Fibroblast of lung (primary cell): ENCODE measurements at regions not wholly inside any gene's neighbourhood (a gene's known extent, or its start where the extent isn't known, plus 50 kb on each side); places are given as distances from the start of the nearest gene placed in this dataset.

ENCODE experiments used
- DNase-seq, 2 donors: peaks; one replicate each; pipeline versions ENCODE4 v3.0.0 to v3.0.0-alpha.2; 2010; ENCODE audit warnings: low read depth in 2 of 2
- H2AFZ ChIP-seq: 2 replicates; pipeline ENCODE4 v1.5.1; 2012; ENCODE audit warnings: low read length, control low read depth, inconsistent platforms
- H3K27ac ChIP-seq: 2 replicates; pipeline ENCODE4 v1.5.1; 2011; ENCODE audit warnings: low read length, control low read depth; ENCODE audit not compliant: insufficient read depth
- H3K27me3 ChIP-seq: 2 replicates; pipeline ENCODE4 v1.5.1; 2011; ENCODE audit warnings: mild to moderate bottlenecking, low read length; ENCODE audit not compliant: control insufficient read depth, insufficient read depth
- H3K36me3 ChIP-seq: 2 replicates; pipeline ENCODE4 v1.5.1; 2011; ENCODE audit warnings: low read length; ENCODE audit not compliant: control insufficient read depth, insufficient read depth
- H3K4me1 ChIP-seq: 2 replicates; pipeline ENCODE4 v1.5.1; 2011; ENCODE audit warnings: low read length; ENCODE audit not compliant: control insufficient read depth, insufficient read depth; ENCODE audit errors: extremely low read depth
- H3K4me2 ChIP-seq: 2 replicates; pipeline ENCODE4 v1.5.1; 2011; ENCODE audit warnings: low read length, control low read depth; ENCODE audit not compliant: insufficient read depth; ENCODE audit errors: extremely low read depth
- H3K4me3 ChIP-seq, 4 experiments: fragments of 200-600 bp in 1 of 4; sonication (generic) in 1 of 4; replicated peaks in 1 of 4; 2 replicates each; pipeline ENCODE4 v1.5.1; 2011 to 2016; ENCODE audit warnings: low read length in 4 of 4, low read depth in 3 of 4, mild to moderate bottlenecking in 3 of 4, control low read depth in 2 of 4, inconsistent platforms in 1 of 4, mixed read lengths in 1 of 4; ENCODE audit not compliant: insufficient read depth in 1 of 4; ENCODE audit errors: control extremely low read depth in 1 of 4
- H3K79me2 ChIP-seq: 2 replicates; pipeline ENCODE4 v1.5.1; 2012; ENCODE audit warnings: mild to moderate bottlenecking, low read length, inconsistent platforms; ENCODE audit not compliant: control insufficient read depth, insufficient read depth
- H3K9ac ChIP-seq: 2 replicates; pipeline ENCODE4 v1.5.1; 2011; ENCODE audit warnings: mild to moderate bottlenecking, low read length, control low read depth; ENCODE audit not compliant: insufficient read depth
- H3K9me3 ChIP-seq: 2 replicates; pipeline ENCODE4 v1.5.1; 2012; ENCODE audit warnings: low read depth, low read length; ENCODE audit not compliant: control insufficient read depth, insufficient read depth
- H4K20me1 ChIP-seq: 2 replicates; pipeline ENCODE4 v1.5.1; 2011; ENCODE audit warnings: low read length; ENCODE audit not compliant: control insufficient read depth, insufficient read depth; ENCODE audit errors: extremely low read depth
- CTCF ChIP-seq, 2 donors: IDR thresholded peaks in 1 of 2; conservative IDR thresholded peaks in 1 of 2; 1 replicate in 1 of 2; 2 replicates in 1 of 2; pipeline ENCODE4 v1.5.1; 2011 to 2012; ENCODE audit warnings: low read length in 2 of 2, control low read depth in 1 of 2, inconsistent platforms in 1 of 2, low read depth in 1 of 2, mild to moderate bottlenecking in 1 of 2
- EZH2 ChIP-seq: IDR thresholded peaks from 2 replicates; pipeline ENCODE4 v1.5.1; 2012; ENCODE audit warnings: low read length, control low read depth, mild to moderate bottlenecking; ENCODE audit errors: missing control alignments

DNA sequence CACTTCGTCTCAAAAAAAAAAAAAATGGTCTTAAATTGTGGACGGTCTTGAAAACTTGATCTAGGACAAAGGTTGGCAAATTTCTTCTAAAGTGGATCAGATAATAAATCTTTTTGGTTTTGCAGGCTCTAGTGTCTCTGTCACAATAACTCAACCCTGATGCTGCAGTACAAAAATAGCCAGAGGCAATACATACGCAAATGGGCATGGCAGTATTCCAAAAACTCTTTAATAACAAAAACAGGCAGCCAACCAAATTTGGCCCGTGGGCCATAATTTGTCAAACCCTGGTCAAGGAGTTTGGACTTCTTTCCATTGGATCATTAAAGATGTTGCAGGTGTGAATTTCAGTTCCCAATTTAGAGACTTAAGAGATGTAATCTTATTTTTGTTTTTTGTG is 93.5 kb upstream of the MRI1 start:
- no peak for DNase-seq
- H3K4me2 ChIP-seq: no peak overlapping the region
- no peak overlapping the region for H3K9ac ChIP-seq
- no peaks in the 10 kb centered on the region for H3K27me3 ChIP-seq
- H2AFZ ChIP-seq: no peak overlapping the region
- no peak overlapping the region for H3K4me3 ChIP-seq
- H3K9me3 ChIP-seq: no peaks in the 10 kb centered on the region
- no peak for TF ChIP-seq EZH2
- no peak for TF ChIP-seq CTCF (conservative IDR thresholded peaks at IDR 0.05 in 1 of 2, IDR thresholded peaks at IDR 0.05 in 1 of 2; ENCODE audit: low read depth in 1 of 2, low read length in 2 of 2)
- H3K27ac ChIP-seq: no peak overlapping the region
- no peaks in the 10 kb centered on the region for H3K36me3 ChIP-seq
- H3K4me1 ChIP-seq: no peaks in the 10 kb centered on the region
- H3K79me2 ChIP-seq: no peaks in the 10 kb centered on the region
- H4K20me1 ChIP-seq: no peaks in the 10 kb centered on the region

DNA sequence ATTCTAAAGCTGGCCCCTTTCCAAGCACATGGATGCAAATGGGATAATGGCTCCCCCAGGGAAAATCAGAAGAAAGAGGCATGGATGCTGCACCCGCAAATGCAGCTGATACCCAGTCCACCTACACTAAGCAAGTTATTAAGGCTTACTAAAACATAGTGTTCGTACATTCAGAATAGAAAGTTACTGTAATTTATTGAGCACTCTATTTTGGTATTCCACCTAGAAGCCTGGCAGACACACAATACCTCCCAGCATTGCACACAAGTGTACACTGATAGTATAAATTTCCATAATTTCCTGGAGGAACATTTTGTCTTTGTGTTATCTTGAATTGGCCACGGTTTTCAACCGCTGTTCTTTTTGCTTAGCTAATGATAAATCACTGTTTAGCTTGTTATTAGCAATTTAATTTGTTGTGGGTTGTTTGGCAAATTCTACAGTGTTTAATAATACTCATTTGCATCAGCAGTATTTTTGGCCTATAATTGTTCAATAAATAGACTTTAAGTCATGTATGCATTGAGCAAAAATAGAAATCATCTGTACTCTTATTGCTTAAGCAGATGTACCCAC is 94.5 kb upstream of the MRI1 start:
- Histone ChIP-seq H3K4me1 (no peaks in the 10 kb centered on the region), H3K36me3 (no peaks in the 10 kb centered on the region), H3K27ac (no peak overlapping the region), H3K9ac (no peak overlapping the region), H4K20me1 (no peaks in the 10 kb centered on the region), H3K27me3 (no peaks in the 10 kb centered on the region), H3K9me3 (no peaks in the 10 kb centered on the region), H3K79me2 (no peaks in the 10 kb centered on the region), H3K4me2 (no peak overlapping the region), H3K4me3 (no peak overlapping the region), H2AFZ (no peak overlapping the region)
- TF ChIP-seq CTCF (conservative IDR thresholded peaks at IDR 0.05 in 1 of 2, IDR thresholded peaks at IDR 0.05 in 1 of 2; ENCODE audit: low read depth in 1 of 2, low read length in 2 of 2): no peak
- no peak for TF ChIP-seq EZH2
- DNase-seq: no peak

GRCh38 chr19:13668964-13669363 is 95.4 kb upstream of the MRI1 start:
- Histone ChIP-seq H3K4me2 (no peak overlapping the region), H3K9ac (no peak overlapping the region), H3K27ac (no peak overlapping the region), H3K79me2 (no peaks in the 10 kb centered on the region), H2AFZ (no peak overlapping the region), H4K20me1 (no peaks in the 10 kb centered on the region), H3K27me3 (no peaks in the 10 kb centered on the region), H3K36me3 (no peaks in the 10 kb centered on the region), H3K4me1 (no peaks in the 10 kb centered on the region), H3K9me3 (no peaks in the 10 kb centered on the region), H3K4me3 (no peak overlapping the region)
- TF ChIP-seq EZH2: no peak
- TF ChIP-seq CTCF (conservative IDR thresholded peaks at IDR 0.05 in 1 of 2, IDR thresholded peaks at IDR 0.05 in 1 of 2; ENCODE audit: low read depth in 1 of 2, low read length in 2 of 2): no peak
- DNase-seq: no peak
